ENCODE measurements at regions not wholly inside any gene's neighbourhood (a gene's known extent, or its start where the extent isn't known, plus 50 kb on each side); places are given as distances from the start of the nearest gene placed in this dataset.

- H3K79me2 ChIP-seq (ENCODE audit: insufficient read depth, low read length) = no peaks in the 10 kb centered on the region
Observed at GRCh38 chr5:110925398-110925797, 146.1 kb upstream of the TSLP start.

GRCh38 chr5:110925916-110926315 lies 145.6 kb upstream of the TSLP start:
- Histone ChIP-seq H3K27me3 (ENCODE audit: insufficient read depth, low read length) (no peaks in the 10 kb centered on the region), H3K4me3 (ENCODE audit: insufficient read depth, low read length) (no peak overlapping the region), H4K20me1 (ENCODE audit: insufficient read depth, low read length) (no peaks in the 10 kb centered on the region), H3K9me3 (ENCODE audit: low read depth, low read length) (no peaks in the 10 kb centered on the region), H3K4me2 (ENCODE audit: insufficient read depth, low read length) (no peak overlapping the region), H3K27ac (ENCODE audit: low read depth, low read length) (no peak overlapping the region), H3K36me3 (ENCODE audit: insufficient read depth, low read length) (no peaks in the 10 kb centered on the region), H3K79me2 (ENCODE audit: insufficient read depth, low read length) (no peaks in the 10 kb centered on the region), H2AFZ (ENCODE audit: low read length) (no peak overlapping the region), H3K4me1 (ENCODE audit: insufficient read depth, low read length) (no peaks in the 10 kb centered on the region)
- TF ChIP-seq, protein P1, sequence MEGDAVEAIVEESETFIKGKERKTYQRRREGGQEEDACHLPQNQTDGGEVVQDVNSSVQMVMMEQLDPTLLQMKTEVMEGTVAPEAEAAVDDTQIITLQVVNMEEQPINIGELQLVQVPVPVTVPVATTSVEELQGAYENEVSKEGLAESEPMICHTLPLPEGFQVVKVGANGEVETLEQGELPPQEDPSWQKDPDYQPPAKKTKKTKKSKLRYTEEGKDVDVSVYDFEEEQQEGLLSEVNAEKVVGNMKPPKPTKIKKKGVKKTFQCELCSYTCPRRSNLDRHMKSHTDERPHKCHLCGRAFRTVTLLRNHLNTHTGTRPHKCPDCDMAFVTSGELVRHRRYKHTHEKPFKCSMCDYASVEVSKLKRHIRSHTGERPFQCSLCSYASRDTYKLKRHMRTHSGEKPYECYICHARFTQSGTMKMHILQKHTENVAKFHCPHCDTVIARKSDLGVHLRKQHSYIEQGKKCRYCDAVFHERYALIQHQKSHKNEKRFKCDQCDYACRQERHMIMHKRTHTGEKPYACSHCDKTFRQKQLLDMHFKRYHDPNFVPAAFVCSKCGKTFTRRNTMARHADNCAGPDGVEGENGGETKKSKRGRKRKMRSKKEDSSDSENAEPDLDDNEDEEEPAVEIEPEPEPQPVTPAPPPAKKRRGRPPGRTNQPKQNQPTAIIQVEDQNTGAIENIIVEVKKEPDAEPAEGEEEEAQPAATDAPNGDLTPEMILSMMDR (IDR thresholded peaks at IDR 0.05; ENCODE audit: extremely low read depth, low read depth, low read length) = no peak
- no peak for DNase-seq (ENCODE audit: insufficient read length, low spot score, missing footprints)

More at GRCh38 chr5:110925398-110925797, 146.1 kb upstream of the TSLP start:
- Histone ChIP-seq H4K20me1 (ENCODE audit: insufficient read depth, low read length) (no peaks in the 10 kb centered on the region), H3K27ac (ENCODE audit: low read depth, low read length) (no peak overlapping the region), H3K4me1 (ENCODE audit: insufficient read depth, low read length) (no peaks in the 10 kb centered on the region), H3K9me3 (ENCODE audit: low read depth, low read length) (no peaks in the 10 kb centered on the region), H3K4me2 (ENCODE audit: insufficient read depth, low read length) (no peak overlapping the region), H3K27me3 (ENCODE audit: insufficient read depth, low read length) (no peaks in the 10 kb centered on the region), H2AFZ (ENCODE audit: low read length) (no peak overlapping the region), H3K4me3 (ENCODE audit: insufficient read depth, low read length) (no peak overlapping the region), H3K36me3 (ENCODE audit: insufficient read depth, low read length) (no peaks in the 10 kb centered on the region)
- DNase-seq (ENCODE audit: insufficient read length, low spot score, missing footprints) = no peak
- TF ChIP-seq, protein P1 (IDR thresholded peaks at IDR 0.05; ENCODE audit: extremely low read depth, low read depth, low read length) = no peak

- Histone ChIP-seq H4K20me1 (ENCODE audit: insufficient read depth, low read length) (no peaks in the 10 kb centered on the region), H3K79me2 (ENCODE audit: insufficient read depth, low read length) (no peaks in the 10 kb centered on the region), H3K4me1 (ENCODE audit: insufficient read depth, low read length) (no peaks in the 10 kb centered on the region), H3K36me3 (ENCODE audit: insufficient read depth, low read length) (no peaks in the 10 kb centered on the region), H3K4me2 (ENCODE audit: insufficient read depth, low read length) (no peak overlapping the region), H3K27me3 (ENCODE audit: insufficient read depth, low read length) (no peaks in the 10 kb centered on the region), H3K4me3 (ENCODE audit: insufficient read depth, low read length) (no peak overlapping the region), H3K27ac (ENCODE audit: low read depth, low read length) (no peak overlapping the region), H3K9me3 (ENCODE audit: low read depth, low read length) (no peaks in the 10 kb centered on the region), H2AFZ (ENCODE audit: low read length) (no peak overlapping the region)
- DNase-seq (ENCODE audit: insufficient read length, low spot score, missing footprints) = no peak
- TF ChIP-seq, protein P1 (IDR thresholded peaks at IDR 0.05; ENCODE audit: extremely low read depth, low read depth, low read length) = no peak
Observed at GRCh38 chr5:110932755-110933488, 138.6 kb upstream of the TSLP start.

- no peak for DNase-seq (ENCODE audit: insufficient read length, low spot score, missing footprints)
- H3K36me3 ChIP-seq (ENCODE audit: insufficient read depth, low read length) = no peaks in the 10 kb centered on the region
- H3K4me1 ChIP-seq (ENCODE audit: insufficient read depth, low read length) = no peaks in the 10 kb centered on the region
- no peaks in the 10 kb centered on the region for H4K20me1 ChIP-seq (ENCODE audit: insufficient read depth, low read length)
- no peak overlapping the region for H2AFZ ChIP-seq (ENCODE audit: low read length)
- H3K27ac ChIP-seq (ENCODE audit: low read depth, low read length) = no peak overlapping the region
- no peak overlapping the region for H3K4me2 ChIP-seq (ENCODE audit: insufficient read depth, low read length)
- no peak overlapping the region for H3K4me3 ChIP-seq (ENCODE audit: insufficient read depth, low read length)
- TF ChIP-seq, protein P1 (IDR thresholded peaks at IDR 0.05; ENCODE audit: extremely low read depth, low read depth, low read length) = no peak
- no peaks in the 10 kb centered on the region for H3K27me3 ChIP-seq (ENCODE audit: insufficient read depth, low read length)
- H3K9me3 ChIP-seq (ENCODE audit: low read depth, low read length) = no peaks in the 10 kb centered on the region
- H3K79me2 ChIP-seq (ENCODE audit: insufficient read depth, low read length) = no peaks in the 10 kb centered on the region
Observed at GRCh38 chr5:110940136-110940535, 131.4 kb upstream of the TSLP start.

Data from osteoblast (primary cell).